T-helper 2 cell treated with Interferon-gamma antibody and Interleukin-4, amounts not matched to agents 100 ng/mL and 5 ng/mL, for 36 hours (primary cell): ENCODE measurements at regions not wholly inside any gene's neighbourhood (a gene's known extent, or its start where the extent isn't known, plus 50 kb on each side); places are given as distances from the start of the nearest gene placed in this dataset.

Experiments
- intact Hi-C: fragments of 100-400 bp; cut with micrococcal nuclease; formaldehyde crosslinking; loops from one replicate; pipeline ENCODE4 v1.15.1; 2023

DNA sequence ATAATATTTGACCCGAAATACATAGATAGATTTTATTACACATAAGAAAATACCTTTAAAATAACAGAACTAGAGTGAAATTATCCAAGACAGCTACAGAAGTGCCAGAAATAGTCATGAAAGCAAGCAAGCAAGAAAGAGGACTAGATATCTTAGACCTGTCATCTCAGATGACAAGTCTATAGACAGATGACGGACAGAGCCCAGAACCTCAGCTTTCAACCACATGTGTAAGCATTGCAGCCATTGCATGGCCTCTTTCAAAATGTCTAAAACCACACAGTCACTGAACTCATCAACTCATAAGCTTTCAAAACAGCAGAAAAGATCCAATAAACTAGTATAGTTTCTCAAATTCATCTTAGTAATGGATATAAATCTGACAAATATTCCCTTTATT, 59.8 kb upstream of the FHIT start:
- intact Hi-C loops, result no loop called here

DNA sequence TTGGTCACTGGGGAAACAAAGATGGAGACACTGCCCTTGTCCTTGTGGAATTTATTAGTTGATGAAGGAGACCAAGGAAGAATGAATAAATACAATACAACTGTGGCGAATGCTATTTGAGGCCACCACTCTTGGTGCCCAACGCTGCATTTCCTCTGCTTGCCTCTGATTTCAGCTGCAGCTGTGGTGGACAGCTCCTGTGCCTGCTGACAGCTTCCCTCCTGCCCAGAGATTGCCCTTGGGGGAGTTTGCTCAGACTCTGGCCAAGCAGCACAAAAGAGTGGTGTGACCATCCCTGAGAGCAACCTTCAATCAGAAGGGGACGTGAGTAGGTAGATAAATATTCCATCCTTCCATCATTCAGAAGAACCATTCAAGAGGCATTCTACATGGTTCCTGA, 64.6 kb upstream of the FHIT start:
- intact Hi-C loops, result no loop called here

GRCh38 chr3:61323094-61323493, 71.8 kb upstream of the FHIT start:
- intact Hi-C loops, result no loop called here

GRCh38 chr3:61331929-61332552, 80.8 kb upstream of the FHIT start:
- intact Hi-C loops, result no loop called here

GRCh38 chr3:61333192-61333961, 82.1 kb upstream of the FHIT start:
- intact Hi-C loops, result no loop called here

DNA sequence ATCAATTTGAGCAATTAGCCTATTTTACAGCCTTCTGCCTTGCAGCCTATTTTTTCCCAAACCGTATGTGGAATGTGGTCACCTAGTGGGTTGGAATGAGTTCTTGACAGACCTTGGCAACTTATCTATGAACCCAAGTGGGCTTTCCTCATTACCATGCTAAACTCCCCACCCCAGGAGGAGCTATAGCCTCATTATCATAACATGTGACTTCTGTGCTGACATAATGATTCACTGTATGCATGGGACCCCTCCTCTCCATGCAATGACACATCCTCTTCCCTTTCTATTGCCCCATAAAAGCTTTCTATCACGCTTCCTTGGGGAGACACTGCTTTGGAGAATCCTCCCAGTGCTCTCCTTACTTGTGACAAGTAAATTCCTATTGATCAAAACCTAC, 83.5 kb upstream of the FHIT start:
- intact Hi-C loops, result no loop called here

GRCh38 chr3:61340931-61341461, 89.7 kb upstream of the FHIT start:
- intact Hi-C loops, result no loop called here

DNA sequence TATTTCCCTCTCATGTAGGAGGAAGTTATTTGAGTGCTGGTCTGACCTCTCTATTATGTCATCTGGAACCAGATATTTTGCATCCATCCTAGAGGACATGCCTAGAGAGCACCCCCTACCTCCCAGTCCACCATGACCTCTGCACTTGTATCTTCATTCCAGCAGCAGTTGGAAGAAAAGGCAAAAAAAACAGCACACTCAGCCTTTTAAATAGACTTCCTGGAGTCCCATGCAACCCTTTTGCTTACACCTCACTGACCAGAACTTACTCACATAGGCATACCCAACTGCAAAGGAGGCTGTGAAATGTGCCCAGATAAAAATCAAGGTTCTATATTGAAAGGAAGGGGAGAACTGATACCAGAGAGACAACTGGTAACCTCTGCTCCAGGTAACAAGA, 92.3 kb upstream of the FHIT start:
- intact Hi-C loops, result no loop called here

DNA sequence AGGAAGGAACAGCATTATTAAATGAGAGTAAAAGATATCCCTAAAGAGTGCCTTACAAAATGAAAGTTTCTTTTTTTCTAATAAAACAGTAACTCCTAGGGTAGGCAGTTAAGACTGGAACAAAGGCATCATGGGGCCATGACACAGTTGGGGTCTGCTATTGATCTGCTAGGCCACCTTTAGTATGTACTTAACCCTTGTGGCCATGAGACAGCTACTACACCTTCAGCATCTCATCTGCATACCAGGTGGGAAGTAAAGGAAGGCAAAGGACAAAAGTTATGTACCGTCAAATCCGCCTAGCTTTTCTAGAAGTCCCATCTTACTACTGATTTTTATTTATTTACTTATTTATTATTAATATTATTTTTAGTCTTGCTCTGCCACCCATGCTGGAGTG, 93.8 kb upstream of the FHIT start:
- intact Hi-C loops, result no loop called here

- intact Hi-C loops, result no loop called here
Measured at GRCh38 chr3:61347981-61348380, 96.7 kb upstream of the FHIT start.

- intact Hi-C loops, result no loop called here
Measured at GRCh38 chr3:61349717-61350116, 98.5 kb upstream of the FHIT start.

DNA sequence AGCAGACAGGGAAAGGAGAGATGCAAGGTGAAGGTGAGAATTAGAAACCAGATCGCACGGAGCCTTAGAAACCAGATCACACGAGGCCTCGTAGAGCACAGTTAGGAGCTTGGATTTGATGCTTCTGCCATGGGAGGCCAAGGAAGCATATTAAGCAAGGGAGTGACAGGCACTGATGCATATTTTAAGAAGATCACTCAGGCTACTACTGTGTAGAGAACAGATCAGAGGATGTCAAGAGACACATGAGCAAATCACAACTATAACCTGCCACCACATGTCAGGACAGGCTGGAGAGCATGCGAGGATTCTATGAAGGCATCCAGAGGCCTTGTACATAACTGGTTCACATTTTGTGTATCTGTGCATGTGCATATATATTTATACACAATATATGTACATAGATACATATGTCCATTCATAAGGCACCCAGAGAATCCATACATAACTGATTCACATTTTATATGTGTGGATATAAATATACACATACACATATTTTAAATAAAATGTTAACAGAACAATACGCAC, 99.6 kb upstream of the FHIT start:
- intact Hi-C loops, result no loop called here

DNA sequence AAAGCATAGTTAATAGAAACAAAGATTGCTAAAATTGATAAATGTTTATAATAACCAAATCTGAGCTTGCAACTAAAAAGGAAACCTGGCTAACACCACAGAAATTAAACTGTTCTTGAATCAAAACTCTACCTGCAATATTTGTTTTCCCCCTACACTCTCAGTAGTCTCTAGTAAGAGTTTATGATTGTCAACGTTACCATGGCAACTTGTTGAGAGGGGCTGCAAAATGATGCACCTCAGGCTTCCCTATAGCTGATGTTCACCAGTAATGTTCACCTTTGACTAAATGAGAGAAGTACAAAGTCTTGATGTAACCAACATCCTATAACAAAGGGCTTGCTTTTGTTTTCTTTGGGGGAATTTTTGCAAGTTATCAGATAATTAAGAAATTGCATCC, 101.1 kb upstream of the FHIT start:
- intact Hi-C loops, result no loop called here

GRCh38 chr3:61353382-61353781, 102.1 kb upstream of the FHIT start:
- intact Hi-C loops, result no loop called here

GRCh38 chr3:61354604-61355003, 103.4 kb upstream of the FHIT start:
- intact Hi-C loops, result no loop called here

DNA sequence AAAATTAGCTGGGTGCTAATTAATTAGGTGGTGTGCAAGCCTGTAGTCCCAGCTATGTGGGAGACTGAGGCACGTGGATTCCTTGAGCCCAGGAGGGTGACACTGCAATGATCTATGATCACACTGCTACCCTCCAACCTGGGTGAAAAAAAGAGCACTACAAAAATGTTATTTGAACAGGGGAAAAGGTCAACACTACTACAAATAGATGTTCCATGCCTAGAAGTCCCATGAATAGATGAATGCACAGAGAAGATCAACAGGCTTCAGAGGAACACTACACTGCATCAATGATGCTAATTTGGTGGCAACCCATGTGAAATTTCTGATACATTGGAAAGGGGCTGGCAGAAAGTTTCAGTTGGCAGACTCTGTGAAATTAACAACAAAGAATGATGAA, 105.4 kb upstream of the FHIT start:
- intact Hi-C loops, result no loop called here

- intact Hi-C loops, result no loop called here
Measured at GRCh38 chr3:61357902-61358301, 106.7 kb upstream of the FHIT start.

DNA sequence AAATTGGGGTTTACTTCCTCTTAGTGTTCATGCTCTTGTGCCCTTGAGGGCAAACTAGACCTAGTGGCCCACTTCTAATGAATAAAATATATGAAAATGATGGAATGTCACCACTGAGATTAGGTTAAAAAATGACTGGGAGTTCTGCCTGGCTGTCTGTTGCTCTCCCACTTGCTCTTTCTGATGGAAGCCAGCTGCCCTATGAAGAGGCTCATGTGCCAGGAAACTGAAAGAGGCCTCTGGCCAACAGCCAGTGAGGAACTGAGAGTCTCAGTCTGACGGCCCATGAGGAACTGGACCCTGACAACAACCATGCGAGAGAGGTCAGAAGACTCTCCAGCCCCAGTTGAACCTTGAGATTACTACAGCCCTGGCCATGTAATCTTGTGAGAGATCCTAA, 107.1 kb upstream of the FHIT start:
- intact Hi-C loops, result no loop called here

GRCh38 chr3:61360297-61360965, 109.2 kb upstream of the FHIT start:
- intact Hi-C loops, result no loop called here

- intact Hi-C loops, result no loop called here
Measured at GRCh38 chr3:61369678-61370077, 118.4 kb upstream of the FHIT start.

GRCh38 chr3:61371123-61371522, 119.9 kb upstream of the FHIT start:
- intact Hi-C loops, result no loop called here

DNA sequence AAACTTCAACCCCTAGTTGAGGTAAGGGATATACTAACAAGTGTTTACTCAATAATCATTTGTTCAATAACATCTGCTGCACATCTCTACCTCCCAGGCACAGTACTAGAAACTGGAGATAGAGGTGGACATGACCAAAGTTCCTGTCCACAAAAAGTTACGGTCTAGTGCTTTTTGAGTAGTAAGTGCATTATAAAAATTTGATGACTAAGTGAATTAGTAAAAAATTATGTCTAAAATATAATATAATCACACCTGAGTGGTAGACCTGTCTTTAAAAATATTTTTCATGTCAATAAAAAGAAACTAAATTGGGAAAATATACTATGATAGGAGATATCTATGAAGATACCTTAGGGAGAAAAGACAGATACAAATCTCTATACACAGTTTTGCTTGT, 121.5 kb upstream of the FHIT start:
- intact Hi-C loops, result no loop called here
